ENCODE measurements at regions not wholly inside any gene's neighbourhood (a gene's known extent, or its start where the extent isn't known, plus 50 kb on each side); places are given as distances from the start of the nearest gene placed in this dataset.
"Not testable (repeated sequence)": the region's sequence is repeated elsewhere in the genome, so short reads cannot be mapped to it uniquely, and the experiment has no call there.

DNA sequence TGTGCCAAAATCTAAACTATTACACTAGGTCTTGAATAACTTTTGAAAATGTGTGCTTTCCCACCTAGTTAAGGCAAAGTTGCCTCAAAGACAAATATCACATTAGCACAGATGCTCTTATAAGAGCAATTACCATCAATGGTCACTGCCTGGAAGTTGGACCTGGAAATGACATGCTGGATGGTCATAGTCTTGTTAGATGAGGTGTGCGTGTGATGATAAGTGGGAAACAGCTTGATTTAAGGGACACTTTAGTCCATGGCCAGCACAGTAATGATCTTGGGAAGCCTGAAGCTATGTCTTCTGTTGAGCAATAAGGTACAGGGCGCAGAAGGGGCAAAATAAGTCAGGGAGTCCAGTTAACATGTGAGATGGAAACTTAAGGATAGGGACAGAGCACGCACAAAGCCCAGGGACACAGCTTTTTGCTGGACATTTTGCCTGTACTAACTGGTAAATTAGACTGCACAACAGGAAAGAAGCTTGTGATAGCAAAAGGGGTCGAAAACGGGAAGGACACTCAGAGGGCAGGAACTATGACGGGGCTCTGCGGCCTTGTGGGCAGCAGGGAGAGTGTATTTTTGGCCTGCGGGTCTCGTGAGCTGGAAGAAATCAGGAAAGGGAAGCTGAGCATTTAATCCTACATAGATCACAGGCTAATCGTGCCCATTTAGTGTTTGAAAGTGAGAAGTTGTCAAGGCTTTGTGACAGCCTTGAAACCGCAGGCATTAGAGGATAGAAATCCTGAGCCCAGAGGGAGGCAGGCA is 66.7 kb upstream of the BMP2 start:
- TF ChIP-seq, protein P1, sequence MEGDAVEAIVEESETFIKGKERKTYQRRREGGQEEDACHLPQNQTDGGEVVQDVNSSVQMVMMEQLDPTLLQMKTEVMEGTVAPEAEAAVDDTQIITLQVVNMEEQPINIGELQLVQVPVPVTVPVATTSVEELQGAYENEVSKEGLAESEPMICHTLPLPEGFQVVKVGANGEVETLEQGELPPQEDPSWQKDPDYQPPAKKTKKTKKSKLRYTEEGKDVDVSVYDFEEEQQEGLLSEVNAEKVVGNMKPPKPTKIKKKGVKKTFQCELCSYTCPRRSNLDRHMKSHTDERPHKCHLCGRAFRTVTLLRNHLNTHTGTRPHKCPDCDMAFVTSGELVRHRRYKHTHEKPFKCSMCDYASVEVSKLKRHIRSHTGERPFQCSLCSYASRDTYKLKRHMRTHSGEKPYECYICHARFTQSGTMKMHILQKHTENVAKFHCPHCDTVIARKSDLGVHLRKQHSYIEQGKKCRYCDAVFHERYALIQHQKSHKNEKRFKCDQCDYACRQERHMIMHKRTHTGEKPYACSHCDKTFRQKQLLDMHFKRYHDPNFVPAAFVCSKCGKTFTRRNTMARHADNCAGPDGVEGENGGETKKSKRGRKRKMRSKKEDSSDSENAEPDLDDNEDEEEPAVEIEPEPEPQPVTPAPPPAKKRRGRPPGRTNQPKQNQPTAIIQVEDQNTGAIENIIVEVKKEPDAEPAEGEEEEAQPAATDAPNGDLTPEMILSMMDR (IDR thresholded peaks at IDR 0.05; ENCODE audit: insufficient read depth, low read depth, low read length, missing control alignments) = no peak
- no peak overlapping the region for H3K4me3 ChIP-seq (ENCODE audit: low read depth, low read length)
- no peak for DNase-seq (ENCODE audit: low read depth)

DNA sequence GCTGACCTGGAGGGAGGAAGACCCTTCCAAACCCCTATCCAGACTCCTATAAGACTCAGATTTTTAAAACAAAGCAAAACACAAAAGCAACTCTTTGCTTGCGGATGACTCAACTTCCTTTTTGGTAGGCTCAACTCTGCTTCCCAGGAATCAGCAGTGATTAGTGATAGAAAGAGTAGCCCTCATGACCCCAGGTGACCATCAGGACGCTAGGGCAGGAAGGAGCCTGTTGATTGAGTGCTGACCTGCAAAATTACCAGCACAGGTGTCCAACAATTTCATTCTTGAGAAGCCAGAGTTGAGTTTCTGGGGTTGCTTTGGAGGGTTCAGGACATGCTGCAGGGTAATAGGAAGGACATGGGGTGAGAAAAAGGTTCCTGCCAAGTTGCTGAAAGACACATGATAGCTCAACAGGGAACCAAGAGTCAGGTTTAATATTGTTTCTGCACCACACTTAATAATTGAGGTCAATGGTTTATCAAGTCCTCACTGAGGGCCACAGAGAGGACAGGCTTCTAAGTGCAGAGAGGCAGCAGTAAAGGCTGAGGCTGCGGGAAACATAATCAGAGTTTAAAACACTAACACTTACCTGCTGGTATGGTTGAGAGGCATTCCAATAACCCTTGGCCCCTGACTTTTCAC is 67.4 kb upstream of the BMP2 start:
- TF ChIP-seq, protein P1 (IDR thresholded peaks at IDR 0.05; ENCODE audit: insufficient read depth, low read depth, low read length, missing control alignments) = no peak
- DNase-seq (ENCODE audit: low read depth) = no peak
- H3K4me3 ChIP-seq (ENCODE audit: low read depth, low read length) = no peak overlapping the region

DNA sequence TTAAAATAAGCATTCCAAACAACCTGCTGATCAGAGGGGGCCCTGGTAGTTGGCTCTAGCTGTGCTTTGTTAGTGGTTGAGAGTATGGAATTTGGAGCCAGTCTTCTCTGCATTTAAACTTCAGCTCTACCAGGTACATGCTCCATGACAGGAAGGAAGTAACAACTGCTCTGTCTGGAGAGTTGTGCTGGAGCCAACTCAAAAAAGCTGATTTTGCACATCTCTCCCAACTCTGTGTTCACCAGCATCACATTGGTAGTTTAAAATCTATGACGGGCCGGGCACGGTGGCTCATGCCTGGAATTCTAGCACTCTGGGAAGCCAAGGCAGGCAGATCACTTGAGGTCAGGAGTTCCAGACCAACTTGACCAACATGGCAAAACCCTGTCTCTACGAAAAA is 68.8 kb upstream of the BMP2 start:
- TF ChIP-seq, protein P1 (IDR thresholded peaks at IDR 0.05; ENCODE audit: insufficient read depth, low read depth, low read length, missing control alignments) = no peak
- DNase-seq (ENCODE audit: low read depth) = no peak
- H3K4me3 ChIP-seq (ENCODE audit: low read depth, low read length) = no peak overlapping the region

DNA sequence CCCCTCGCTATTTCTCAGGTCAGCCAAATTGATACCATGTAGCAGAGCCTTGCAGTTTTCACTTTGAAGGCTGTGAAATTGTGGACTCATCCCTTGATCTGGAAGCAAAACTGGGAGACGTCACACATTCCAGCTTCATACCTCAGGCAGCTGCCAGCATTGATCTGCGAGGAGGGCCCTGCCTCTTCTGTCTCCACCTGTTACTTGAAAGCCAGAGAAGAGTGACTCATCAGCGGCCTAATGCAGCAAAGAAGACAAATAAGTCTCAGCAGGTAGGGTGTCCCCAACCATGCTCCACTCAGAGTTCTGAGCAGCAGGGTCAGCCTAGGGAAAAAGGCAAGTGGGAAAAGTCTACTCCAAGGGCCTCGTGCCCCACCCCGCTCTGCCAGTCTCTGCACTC is 69.4 kb upstream of the BMP2 start:
- H3K4me3 ChIP-seq (ENCODE audit: low read depth, low read length) = no peak overlapping the region
- TF ChIP-seq, protein P1 (IDR thresholded peaks at IDR 0.05; ENCODE audit: insufficient read depth, low read depth, low read length, missing control alignments) = no peak
- no peak for DNase-seq (ENCODE audit: low read depth)

DNA sequence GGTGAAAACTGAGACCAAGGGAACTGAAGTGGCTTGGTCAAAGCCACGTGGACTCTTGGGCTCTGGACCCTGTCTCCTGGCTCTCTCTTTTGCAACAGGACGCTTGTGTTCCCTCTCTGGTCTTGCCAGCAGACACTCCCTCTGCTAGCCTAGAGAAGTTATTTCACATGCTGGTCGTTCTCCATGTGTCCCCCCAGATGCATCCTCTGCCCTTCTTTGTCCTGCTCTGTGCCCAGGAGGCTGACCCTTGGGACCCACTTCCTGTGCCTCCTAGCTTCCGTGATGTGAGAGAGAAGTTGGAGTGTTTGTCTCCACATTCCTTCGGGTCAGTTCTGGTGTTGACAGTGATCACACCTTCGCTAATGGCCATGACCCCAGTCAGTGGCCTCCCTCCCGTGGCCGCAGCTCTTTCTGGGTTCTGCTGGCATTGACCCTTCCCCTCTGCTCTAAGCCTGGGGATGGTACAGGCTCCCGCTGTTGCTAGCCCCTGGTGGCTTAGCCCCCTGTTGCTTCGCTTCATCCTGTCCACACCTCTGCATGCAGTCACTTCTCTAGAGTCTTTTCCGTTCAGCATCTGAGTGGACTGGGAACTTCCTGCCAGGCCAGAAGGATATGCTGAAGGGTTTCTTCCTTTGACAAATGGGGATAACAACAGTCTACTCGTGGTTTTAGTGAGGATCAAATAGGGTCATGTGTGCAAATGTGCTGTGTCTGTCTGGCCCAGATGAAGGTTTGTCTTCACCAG is 70.1 kb upstream of the BMP2 start:
- TF ChIP-seq, protein P1 (IDR thresholded peaks at IDR 0.05; ENCODE audit: insufficient read depth, low read depth, low read length, missing control alignments) = no peak
- H3K4me3 ChIP-seq (ENCODE audit: low read depth, low read length) = no peak overlapping the region
- no peak for DNase-seq (ENCODE audit: low read depth)

DNA sequence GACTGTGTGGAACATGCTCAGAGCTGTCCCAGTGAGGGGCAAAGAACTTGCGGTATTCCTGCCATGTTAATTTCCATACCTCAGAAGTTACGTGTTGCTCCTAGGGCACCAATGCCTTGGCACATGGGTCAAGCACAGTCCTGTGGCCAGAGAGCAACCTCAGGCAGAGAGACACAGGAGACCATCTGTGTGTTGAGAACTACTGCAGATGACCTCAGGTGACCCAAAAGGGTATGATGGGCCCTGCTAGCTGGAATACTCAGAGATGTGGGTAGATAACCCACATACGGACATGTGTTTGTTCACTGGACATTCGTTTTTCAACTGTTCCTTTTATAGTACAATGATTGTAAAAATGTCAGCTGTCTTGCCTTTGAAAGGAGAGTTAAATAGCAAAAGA is 71.5 kb upstream of the BMP2 start:
- no peak overlapping the region for H3K4me3 ChIP-seq (ENCODE audit: low read depth, low read length)
- TF ChIP-seq, protein P1 (IDR thresholded peaks at IDR 0.05; ENCODE audit: insufficient read depth, low read depth, low read length, missing control alignments) = no peak
- DNase-seq (ENCODE audit: low read depth) = no peak

DNA sequence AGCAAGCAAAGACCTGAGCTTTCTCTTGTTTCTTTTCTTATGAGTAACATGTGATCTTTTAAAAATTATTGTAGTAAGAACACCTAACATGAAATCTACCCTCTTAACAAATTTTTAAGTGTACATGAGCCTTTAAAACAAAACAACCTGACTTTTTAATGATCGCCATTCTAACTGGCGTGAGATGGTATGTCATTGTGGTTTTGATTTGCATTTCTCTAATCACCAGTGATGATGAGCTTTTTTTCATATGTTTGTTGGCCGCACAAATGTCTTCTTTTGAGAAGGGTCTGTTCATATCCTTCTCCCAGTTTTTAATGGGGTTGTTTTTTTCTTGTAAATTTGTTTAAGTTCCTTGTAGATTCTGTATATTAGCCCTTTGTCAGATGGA is 73.7 kb upstream of the BMP2 start:
- H3K4me3 ChIP-seq (ENCODE audit: low read depth, low read length); DNase-seq (ENCODE audit: low read depth): not testable (repeated sequence)

Measured in GM12865 (cell line).